ENCODE measurements at regions not wholly inside any gene's neighbourhood (a gene's known extent, or its start where the extent isn't known, plus 50 kb on each side); places are given as distances from the start of the nearest gene placed in this dataset.

- DNase-seq, result no peak
Observed at GRCh38 chr13:106381091-106381490, 154.4 kb downstream of the EFNB2 start.

- no peak for DNase-seq
Observed at GRCh38 chr13:106377931-106378662, 157.4 kb downstream of the EFNB2 start.

DNA sequence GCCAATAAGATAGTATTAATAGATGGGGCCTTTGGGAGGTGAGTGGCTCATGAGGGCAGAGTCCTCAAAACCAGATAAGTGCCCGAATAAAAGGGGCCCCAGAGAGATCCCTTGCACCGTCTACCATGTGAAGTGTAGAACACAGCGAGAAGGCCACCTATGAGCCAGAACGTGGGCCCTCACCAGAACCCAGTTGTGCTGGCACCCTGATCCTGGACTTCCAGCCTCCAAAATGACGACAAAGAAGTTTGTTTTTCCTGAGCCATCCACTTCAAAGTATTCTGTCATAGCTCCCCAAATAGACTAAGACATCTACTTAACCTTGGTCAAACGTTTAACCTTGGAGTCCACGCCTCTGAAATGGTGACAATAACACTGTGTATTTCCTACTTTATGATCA, 158.1 kb downstream of the EFNB2 start:
- no peak for DNase-seq

DNA sequence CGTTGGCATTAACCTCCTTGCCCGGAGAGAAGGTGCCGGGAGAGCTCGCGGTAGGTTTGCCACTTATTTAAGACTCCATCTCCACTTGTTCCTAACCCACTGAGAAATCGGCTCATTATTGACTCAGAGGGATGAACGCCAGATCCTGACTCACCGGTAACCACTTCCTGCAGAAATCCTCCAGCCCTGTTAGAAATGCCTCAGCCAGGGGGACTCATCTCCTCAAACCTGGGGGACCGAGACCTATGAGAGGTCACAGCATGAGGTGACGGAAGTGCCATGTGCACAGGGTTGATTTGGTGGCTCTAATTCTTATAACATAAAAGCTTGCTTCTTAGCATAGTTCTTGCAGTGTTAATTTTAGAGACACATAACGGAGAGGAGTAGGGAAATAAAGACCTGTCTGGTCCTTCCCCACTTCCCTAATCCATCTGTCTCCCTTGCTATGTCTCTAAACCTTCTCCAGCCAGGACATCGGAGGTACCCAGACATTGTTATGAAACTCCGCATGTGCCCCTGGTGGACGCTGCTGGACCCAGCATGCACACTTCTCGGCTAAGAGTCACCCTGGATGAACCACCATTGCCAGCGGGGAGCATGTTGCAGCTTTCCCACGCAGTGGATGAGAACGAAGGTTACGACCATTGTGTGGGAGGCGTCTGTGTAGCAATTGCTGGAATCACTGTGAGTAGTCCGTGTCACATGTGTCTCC, 158.9 kb downstream of the EFNB2 start:
- DNase-seq, result no peak

GRCh38 chr13:106375085-106375484, 160.4 kb downstream of the EFNB2 start:
- DNase-seq, result no peak

GRCh38 chr13:106374631-106375030, 160.8 kb downstream of the EFNB2 start:
- no peak for DNase-seq

DNA sequence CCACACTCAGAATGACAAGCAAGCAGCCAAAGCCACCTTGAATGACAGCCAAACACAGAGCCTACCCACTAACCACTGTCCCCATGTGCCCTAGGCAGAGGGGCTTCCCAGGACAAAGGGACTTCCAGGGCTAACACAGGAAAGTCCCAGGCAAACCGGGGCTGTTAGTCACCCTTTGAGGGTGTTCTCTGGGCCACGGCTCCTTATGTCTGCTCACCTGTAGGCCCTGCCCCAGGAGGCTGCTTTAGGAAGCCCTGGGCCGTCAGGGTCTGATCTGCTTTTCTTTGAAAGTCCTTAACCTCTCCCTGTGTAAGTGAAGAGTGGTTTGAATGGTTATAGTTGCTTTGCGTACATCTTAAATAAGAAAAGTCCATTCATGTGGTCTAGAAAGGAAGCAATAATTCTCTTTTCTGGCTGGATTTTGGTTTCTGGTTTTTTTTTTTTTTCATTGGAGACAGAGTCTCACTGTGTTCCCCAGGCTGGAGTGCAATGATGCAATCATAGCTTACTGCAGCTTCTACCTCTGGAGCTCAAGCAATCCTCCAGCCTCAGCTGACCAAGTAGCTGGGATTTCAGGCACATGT, 161.4 kb downstream of the EFNB2 start:
- DNase-seq, result no peak

DNA sequence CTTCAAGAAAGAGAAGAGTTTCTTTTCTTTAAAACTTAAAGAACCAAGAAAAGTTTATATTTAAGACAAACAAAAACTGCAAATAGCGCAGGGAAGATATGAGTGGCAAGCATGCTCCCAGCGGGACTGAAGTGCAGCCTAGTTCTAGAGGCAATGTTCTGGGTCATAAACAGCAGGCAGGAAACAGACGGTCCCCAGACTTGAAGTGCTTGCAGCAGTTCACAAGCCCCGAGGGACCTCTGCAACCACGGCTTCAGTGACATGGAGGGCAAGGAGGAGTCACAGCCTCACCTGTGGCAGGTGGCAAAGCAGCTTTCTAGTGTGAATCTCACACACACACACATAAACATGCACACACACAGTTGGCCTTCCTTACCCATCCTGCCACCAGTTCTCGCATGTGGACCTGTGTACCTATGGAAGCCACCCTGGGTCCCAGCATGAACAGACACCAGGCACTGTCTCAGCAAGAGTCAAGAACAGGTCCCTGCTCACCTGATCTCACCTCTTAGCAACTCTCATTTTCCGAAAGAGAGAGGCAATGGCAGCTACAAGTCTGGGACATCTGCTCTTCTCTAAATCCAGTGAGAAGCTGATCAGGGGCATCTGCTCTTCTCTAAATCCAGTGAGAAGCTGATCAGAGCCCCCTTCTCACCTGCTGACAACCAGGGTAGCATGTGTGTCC, 162.0 kb downstream of the EFNB2 start:
- DNase-seq, result no peak

DNA sequence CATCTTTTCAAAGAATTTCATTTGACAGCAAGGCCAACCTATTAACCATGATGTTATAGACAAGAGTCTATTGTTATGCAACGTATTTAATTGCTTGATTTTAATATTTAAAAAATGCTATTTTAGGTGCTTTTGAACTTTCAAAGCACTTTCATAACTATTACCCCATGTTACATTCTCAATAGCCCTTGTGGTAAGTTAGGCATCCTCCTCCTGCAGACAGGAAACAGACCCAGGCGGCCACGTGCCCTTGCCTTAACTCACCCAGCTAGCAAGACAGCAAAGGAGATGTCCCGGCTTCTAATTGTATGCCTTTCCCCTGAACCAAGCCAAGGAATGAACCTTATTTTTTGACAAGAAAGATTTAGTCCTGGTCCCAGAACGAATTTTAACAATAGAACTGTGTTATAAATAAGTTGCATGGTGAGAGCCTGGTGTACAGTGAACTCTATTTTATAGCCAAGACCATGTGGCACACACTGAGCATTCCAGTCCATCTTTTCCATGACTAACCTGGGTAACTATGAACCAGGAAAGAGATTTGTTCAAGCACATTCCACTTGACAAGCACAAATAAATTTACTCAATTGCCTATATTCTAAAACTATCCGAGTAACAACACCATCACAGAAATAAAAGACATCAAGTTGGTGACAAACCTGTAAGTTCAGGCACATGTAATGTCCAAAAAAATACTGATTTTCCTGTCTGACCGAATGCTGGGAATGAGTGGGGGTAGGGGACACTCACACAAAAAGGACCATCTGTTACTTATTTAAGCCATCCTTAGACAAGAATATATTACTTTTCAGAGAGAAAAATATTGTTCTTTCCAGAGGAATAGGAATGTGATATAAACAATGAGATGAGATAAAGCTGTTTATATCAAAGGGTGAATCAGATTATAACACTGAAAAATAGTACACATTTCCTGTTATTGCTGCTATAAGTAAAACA, 163.0 kb downstream of the EFNB2 start:
- no peak for DNase-seq

DNA sequence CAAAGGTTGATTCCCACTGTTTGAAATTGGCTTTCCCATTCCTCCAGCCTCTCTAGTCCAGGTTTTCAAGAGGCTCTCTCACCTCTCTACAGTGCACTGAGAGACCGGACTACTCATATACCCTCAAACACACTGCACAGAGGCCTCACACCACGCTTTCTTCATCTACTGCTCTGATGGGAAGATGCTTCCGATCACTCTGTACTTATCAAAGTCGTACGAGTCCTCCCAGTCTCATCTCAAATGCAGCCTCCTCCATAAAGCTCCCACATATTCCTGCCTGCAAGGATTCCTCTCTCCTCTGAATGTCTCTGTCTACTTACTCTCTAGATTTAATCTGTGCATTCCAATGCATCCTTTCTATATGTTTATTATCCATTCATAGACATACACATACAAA, 164.4 kb downstream of the EFNB2 start:
- DNase-seq, result no peak

GRCh38 chr13:106369858-106370257, 165.6 kb downstream of the EFNB2 start:
- no peak for DNase-seq

GRCh38 chr13:106369091-106369490, 166.4 kb downstream of the EFNB2 start:
- no peak for DNase-seq

DNA sequence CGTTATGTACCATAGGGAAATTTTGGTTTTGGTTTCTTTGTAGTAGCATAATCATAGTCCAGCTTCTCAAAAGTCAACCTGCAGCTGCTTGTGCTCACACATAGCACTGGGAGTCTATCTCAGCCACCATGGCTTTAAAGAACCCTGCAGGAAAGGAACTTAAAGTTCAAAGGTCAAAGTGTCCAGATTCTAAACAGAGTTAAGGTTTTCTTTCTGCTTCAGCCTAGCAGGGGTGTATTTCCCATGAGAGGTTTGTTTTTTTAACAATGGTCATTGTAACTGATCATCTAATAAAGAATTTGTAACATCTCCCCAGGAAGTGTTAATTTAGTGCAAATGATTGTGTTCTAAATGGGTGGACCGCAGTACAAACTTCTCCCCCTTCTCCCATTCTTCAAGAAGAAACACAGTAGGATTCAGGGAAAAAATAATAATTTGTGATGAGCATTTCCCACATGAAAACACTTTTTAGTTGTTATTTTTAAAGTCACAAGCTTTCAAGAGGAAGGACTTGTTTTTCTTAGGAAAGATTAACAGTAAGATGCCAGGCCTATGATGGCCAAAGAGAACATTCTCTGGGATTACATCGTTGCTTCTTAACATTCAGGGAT, 168.0 kb downstream of the EFNB2 start:
- no peak for DNase-seq

GRCh38 chr13:106362707-106363106, 172.8 kb downstream of the EFNB2 start:
- no peak for DNase-seq

GRCh38 chr13:106361621-106362020, 173.8 kb downstream of the EFNB2 start:
- DNase-seq, result no peak

GRCh38 chr13:106357198-106357597, 178.3 kb downstream of the EFNB2 start:
- no peak for DNase-seq

GRCh38 chr13:106355866-106356265, 179.6 kb downstream of the EFNB2 start:
- DNase-seq, result no peak

- no peak for DNase-seq
Observed at GRCh38 chr13:106354961-106355360, 180.5 kb downstream of the EFNB2 start.

DNA sequence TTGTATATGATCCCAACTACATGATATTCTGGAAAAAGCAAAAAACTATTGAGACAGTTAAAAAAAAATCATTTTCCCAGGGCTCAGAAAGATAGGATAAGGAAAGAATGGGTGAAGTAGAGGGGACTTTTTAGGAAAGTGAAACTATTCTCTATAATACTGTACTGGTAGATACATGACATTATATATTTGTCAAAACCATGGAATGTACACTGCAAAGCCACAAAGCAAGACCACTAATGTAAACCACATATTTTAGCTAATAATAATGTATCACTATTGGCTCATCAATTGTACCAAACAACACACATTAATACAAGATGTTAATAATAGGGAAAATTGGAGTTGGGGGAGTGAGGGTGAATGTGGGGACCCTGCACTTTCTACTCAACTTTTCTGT, 182.6 kb downstream of the EFNB2 start:
- DNase-seq, result no peak

- no peak for DNase-seq
Observed at GRCh38 chr13:106351251-106351650, 184.2 kb downstream of the EFNB2 start.

- no peak for DNase-seq
Observed at GRCh38 chr13:106350208-106350607, 185.3 kb downstream of the EFNB2 start.
